ENCODE measurements at regions not wholly inside any gene's neighbourhood (a gene's known extent, or its start where the extent isn't known, plus 50 kb on each side); places are given as distances from the start of the nearest gene placed in this dataset.

DNA sequence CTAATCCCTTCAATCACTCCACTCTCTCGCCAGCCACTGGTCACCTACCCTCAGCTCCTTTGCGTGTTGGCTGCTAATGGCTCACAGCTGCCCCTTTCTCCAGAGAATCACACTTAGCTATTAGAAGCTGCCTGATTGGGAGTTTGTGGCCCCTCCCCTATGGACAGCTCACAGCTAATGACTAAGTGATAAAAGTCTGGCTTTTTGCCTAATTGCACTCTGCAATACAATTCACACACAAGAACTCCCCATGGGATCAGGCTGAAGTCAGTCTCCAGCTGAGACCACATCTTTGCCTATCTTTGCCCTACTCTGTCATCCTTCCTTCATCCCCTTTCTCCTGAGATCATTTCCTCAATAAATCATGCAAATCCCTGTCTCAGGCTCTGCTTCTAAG is 701.9 kb upstream of the RAB6C start:
- DNase-seq (ENCODE audit: low read depth in 2 of 2): peak; percentile 3 to 8

DNA sequence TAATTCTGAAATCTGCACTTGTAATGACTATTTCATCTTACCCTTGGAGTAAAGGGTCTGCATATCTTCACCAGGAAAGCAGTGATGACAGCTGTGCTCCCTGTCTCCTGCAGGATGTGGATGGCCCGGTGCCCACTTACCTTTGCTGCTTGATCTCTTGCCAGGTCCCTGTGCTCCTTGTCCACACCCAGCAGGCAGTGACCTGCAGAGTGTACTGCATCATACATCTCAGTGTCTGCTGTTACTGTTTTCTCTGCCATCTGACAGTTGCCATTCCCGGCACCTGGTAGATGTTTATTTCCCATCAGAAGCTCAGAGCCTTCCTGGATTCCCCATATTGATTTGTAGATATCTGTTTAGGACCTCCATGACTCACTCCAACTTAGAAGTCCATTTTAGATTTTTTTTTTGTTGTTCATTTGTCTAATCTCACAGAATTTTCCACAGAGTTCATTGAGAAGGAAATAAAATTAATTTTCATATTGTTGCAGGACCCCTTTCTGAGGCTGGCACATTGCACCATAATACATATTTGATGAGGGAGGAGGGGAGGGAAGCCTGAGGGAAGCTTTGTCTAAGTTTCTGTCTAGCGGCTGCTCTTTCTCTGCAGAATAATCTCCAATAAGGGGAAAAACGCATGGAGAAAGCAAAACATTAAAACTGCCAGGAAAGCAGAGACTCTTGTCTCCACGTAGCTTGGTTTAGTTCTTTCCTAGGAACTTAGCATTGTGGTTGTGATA is 697.5 kb upstream of the RAB6C start:
- no peak for DNase-seq (ENCODE audit: low read depth in 2 of 2)

DNA sequence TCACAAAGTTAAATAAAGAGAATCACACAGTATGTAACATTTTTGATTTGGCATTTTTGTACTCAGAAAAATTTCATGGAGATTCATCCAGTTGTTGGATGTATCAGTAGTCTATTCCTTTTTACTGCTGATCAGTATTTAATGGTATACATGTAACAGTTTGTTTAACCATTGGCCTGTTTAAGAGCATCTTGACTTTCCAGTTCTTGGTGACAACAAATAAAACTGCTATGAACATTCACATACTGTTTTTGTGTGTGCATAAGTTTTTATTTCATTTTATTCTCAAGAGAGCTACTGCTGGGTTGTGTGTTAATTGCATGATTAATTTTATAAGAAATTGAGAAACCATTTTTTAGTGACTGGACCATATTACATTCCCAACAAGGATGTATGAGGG is 694.5 kb upstream of the RAB6C start:
- no peak for DNase-seq (ENCODE audit: low read depth in 2 of 2)

GRCh38 chr2:129293326-129293725 is 686.1 kb upstream of the RAB6C start:
- no peak for DNase-seq (ENCODE audit: low read depth in 2 of 2)

DNA sequence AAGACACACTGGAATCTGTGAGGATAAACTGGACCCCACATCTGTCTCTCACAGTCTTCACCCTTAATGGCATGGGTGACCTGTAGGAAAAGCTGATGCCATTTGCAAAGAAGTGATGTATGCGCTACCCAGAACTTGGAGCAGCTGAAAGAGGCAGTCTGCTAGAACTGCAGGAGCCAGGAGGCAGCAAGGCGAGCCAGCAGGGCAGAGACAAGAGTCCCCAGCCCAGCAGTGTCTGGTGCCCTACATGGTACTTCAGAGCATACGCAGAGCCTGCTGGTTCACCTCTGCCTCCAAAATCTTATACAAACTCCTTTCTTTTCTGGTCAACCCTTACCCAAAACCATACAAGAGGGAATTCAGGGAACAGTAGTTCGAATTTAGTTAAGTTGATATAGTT is 683.1 kb upstream of the RAB6C start:
- no peak for DNase-seq (ENCODE audit: low read depth in 2 of 2)

DNA sequence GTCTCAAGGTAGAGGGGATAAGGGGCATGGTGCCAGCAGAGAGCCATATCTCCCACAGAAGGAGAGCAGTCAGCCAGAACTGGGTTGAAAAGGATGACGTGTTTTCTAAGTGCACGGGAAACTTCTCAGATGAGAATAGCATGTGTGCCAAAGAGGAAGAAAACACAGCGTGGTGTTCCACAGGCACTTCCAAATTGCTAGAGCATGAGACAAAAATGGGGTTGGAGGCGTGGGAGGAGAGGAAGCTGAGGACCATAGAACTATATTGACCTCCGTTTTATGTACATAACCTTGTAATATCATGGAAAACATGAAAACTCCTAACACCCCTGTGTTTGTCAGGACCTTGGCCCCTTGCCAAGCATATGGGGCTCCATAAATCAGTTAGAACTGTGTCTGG is 682.7 kb upstream of the RAB6C start:
- DNase-seq (ENCODE audit: low read depth in 2 of 2): no peak

- no peak for DNase-seq (ENCODE audit: low read depth in 2 of 2)
Measured at GRCh38 chr2:129297430-129297829, 682.0 kb upstream of the RAB6C start.

GRCh38 chr2:129299338-129299737 is 680.1 kb upstream of the RAB6C start:
- DNase-seq (ENCODE audit: low read depth in 2 of 2): no peak

DNA sequence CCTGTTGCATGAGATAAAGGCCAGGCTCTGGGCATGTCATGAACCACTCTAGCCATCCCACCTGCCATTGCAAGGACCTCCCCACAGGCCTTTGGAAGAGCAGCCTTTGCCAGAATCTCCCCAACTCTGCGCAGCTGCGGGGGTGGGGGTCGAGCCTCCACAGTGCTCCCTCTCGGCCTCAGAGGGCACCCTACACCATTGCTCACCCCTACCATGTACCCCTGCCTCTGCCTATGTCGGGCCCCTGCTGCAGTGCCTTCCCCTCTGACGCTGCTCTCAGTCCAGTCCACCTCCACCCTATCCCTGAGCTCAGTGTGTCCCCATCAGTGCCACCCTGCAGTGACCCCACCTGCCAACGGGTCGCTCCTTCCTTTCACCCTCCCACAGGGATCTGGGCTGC is 679.7 kb upstream of the RAB6C start:
- DNase-seq (ENCODE audit: low read depth in 2 of 2): no peak

DNA sequence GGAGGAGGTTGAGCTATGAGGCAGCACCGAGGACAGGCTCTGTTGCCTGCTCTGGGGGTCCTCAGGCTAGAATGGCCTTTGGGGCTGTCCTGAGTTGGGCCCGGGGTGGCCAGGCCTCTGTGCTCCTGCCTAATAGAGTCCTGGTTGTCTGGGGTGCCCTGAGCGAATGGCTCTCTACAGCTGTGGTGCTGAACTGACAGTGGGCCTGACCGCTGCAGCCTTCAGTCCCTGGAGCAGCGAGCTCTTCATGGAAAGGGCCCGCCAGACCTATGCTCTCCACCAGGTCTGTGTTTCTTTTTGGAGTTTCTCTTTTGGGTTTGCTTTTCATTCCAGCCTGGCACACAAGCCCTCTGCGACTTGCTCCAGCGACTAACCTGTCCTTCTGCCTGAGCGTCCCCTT is 679.0 kb upstream of the RAB6C start:
- no peak for DNase-seq (ENCODE audit: low read depth in 2 of 2)

GRCh38 chr2:129301431-129301913 is 678.0 kb upstream of the RAB6C start:
- DNase-seq (ENCODE audit: low read depth in 2 of 2): no peak

GRCh38 chr2:129302106-129302505 is 677.4 kb upstream of the RAB6C start:
- no peak for DNase-seq (ENCODE audit: low read depth in 2 of 2)

DNA sequence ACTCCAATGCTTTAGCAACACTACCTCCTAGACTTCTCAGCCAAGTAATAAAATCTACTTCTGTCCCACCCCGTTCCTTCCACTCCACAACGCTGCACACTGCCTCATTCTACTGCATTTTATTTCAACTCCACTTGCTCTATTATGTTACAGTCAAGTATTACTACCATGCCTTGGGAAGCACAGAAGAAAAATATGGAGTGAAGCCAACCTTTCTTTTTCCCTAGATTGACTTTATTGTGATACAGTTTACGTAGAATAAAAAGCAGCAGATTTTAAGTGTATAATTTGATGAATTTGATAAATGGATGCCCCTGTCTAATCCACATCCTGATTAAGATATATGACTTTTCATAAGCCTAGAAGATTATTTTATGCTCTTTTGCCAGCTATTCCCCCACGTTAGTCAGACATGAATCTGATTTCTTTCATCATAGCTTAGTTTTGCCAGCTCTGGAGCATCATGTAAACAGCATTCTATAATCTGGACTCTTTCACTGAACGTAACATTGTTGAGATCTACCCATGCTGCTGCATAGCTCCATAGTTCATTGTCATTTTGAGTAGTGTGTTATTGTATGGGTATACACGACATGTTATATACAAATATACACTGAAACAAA is 676.8 kb upstream of the RAB6C start:
- no peak for DNase-seq (ENCODE audit: low read depth in 2 of 2)

DNA sequence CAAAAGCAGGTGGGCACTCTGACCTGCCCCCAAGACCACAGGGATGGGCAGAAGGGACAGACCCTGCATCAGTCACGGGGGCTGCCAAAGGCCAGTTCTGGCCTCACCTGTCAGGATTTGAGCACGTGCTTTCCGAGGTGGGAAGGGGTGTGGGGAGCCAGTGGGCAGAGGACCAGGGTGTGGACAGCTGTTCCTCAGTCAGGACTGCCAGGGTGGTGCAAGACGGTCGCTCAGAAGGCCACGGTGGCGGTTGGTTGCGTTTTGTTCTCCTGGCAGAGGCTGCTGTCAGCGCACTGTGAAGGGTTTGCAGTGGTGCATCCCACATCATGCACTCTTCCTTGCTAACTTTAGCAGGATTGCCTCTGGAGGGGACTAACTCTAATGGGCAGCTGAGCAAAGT is 665.3 kb upstream of the RAB6C start:
- DNase-seq (ENCODE audit: low read depth in 2 of 2): no peak

DNA sequence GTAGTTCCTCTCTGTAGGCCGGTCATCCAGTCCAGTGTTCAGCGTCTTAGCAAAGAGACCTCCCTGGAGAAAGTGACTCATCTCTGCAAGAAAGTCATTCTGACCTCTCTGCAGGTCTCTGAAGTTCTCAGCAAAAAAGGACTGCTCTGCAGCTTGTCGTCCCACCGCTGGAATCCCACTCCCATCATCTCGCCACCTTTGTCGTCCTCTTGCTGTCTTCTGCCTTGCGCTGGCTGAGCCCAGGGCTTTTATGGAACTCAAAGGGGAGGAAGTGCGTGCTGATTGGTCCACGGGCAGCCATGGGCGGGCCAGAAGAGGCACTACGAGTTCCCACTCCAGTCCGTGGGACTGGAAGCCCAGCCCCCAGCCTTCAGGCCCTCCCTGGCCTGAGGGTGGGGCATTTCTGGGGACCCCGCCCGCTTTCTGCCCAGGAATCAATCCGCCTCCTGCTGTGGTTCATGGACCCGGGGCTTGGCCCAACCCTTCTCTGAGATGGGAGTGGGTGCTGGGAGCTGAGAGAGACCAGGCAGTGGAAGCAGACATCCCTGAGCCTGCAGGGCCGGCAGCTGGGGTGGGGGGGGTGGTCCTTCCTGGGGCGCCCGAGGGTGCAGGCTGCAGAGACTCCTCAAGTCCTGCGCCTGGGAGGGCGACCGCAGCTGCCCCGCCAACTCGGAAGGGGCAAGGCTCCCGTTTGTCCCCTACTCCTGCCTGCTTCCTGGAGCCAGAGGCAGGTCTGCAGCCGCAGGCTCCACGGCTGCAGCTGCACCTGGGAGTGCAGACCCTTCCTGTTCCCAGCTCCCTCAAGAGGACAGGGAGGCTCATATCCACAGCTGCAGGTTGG is 660.7 kb upstream of the RAB6C start:
- no peak for DNase-seq (ENCODE audit: low read depth in 2 of 2)

DNA sequence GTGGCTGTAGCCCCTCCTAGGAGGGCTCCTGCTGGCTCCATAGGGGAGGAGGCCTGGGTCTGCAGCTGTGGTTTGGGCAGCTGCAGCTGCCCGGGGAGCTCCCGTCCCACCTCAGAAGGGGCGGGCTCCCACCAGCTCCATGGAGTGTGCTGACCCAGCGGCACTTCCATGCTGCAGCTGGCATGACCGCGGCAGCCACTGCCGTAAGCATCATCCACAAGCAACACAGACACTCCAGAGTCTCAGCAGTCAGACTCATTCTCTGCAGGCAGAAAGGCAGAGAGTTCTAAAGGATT is 660.1 kb upstream of the RAB6C start:
- DNase-seq (ENCODE audit: low read depth in 2 of 2): no peak

- DNase-seq (ENCODE audit: low read depth in 2 of 2): no peak
Measured at GRCh38 chr2:129320288-129320687, 659.2 kb upstream of the RAB6C start.

- DNase-seq (ENCODE audit: low read depth in 2 of 2): no peak
Measured at GRCh38 chr2:129324349-129324748, 655.1 kb upstream of the RAB6C start.

DNA sequence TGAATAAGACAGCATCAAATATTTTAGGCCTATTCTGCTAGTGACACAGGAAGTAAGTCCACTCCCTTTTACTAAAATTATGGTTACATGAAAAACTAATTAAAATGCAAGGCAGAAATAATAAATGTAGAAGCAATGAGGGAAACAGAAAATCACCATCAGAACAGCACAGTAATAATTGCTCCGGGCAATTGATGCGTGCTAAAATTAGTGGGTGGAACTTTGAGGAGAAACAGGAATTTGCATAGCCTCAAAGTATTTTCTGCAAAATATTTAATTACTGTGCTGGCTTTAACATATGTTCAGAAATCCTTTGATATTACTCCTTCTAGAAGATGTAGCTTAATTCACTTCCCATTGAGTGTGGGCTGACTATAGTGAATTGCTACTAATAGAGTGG is 654.3 kb upstream of the RAB6C start:
- no peak for DNase-seq (ENCODE audit: low read depth in 2 of 2)

- DNase-seq (ENCODE audit: low read depth in 2 of 2): no peak
Measured at GRCh38 chr2:129329574-129329973, 649.9 kb upstream of the RAB6C start.

DNA sequence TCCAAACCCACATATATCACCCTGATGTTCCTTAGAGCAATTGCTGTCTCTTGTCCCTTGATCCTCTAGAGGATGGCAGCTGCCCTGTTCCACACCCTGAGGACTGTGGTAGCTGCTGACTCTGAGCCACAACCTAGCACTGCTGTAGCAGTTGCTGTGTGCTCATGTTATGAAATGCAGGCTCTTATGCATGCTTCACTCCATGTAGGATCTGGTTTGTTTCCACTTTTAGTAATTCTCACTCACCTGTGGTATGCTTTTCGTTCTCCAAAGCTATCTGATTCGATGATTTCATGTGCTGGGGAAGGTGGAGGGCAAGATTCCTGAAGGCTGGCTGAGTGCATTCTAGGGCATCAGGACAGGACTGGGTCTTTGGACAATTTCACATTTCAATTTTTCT is 649.0 kb upstream of the RAB6C start:
- DNase-seq (ENCODE audit: low read depth in 2 of 2): no peak

- DNase-seq (ENCODE audit: low read depth in 2 of 2): no peak
Measured at GRCh38 chr2:129331638-129332037, 647.8 kb upstream of the RAB6C start.

DNA sequence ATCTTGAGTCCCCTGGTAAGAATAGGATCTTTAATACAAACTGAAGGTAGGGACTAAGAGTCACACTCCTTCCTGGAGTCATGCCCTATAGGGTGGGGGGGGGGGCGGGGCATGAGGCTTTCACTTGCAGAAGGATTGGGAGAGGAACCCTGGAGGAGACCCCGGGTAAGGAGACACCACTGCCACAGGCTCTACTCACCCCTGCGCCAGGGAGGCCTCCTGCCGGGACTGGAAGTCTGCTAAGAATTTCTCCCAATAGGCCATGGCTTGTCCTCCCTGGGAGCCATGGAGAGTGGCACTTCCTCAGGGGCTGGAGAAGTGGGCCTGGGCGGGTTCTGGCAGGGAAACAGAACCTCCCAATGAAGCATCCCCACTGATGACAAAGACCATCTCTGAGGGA is 645.3 kb upstream of the RAB6C start:
- DNase-seq (ENCODE audit: low read depth in 2 of 2): no peak

Measured in fibroblast of skin of left biceps (primary cell).